Neural cell (in vitro differentiated cells): ENCODE measurements at regions not wholly inside any gene's neighbourhood (a gene's known extent, or its start where the extent isn't known, plus 50 kb on each side); places are given as distances from the start of the nearest gene placed in this dataset.

Experiments used
- H2AFZ ChIP-seq: fragments of 200-600, 300-800 bp; sonication (generic), shearing (Covaris generic); 2 replicates; pipeline ENCODE4 v1.6.0; 2014; ENCODE audit warnings: low read depth, mild to moderate bottlenecking, antibody characterized with exemption, low read length, moderate library complexity
- H3F3A ChIP-seq: fragments of 200-600 bp; shearing (Covaris generic); 2 replicates; pipeline ENCODE4 v1.6.1; 2016; ENCODE audit warnings: mild to moderate bottlenecking, moderate library complexity, mixed read lengths, antibody characterized with exemption, low read length; ENCODE audit not compliant: insufficient read depth, poor library complexity, severe bottlenecking
- H3K27ac ChIP-seq: fragments of 200-600, 300-800 bp; sonication (generic), shearing (Covaris generic); 2 replicates; pipeline ENCODE4 v1.5.1; 2014; ENCODE audit warnings: mild to moderate bottlenecking, low read length, moderate library complexity
- H3K27me3 ChIP-seq: fragments of 300-800, 200-600 bp; sonication (generic), shearing (Covaris generic); 2 replicates; pipeline ENCODE4 v1.6.0; 2014; ENCODE audit warnings: mild to moderate bottlenecking, low read depth, low read length, moderate library complexity; ENCODE audit not compliant: insufficient read depth
- H3K36me3 ChIP-seq: fragments of 300-800, 200-600 bp; sonication (generic), shearing (Covaris generic); 2 replicates; pipeline ENCODE4 v1.5.1; 2014; ENCODE audit warnings: mild to moderate bottlenecking, antibody characterized with exemption, low read length, moderate library complexity; ENCODE audit not compliant: insufficient read depth
- H3K4me2 ChIP-seq: fragments of 300-800, 200-600 bp; sonication (generic), shearing (Covaris generic); 2 replicates; pipeline ENCODE4 v1.6.0; 2014; ENCODE audit warnings: mild to moderate bottlenecking, low read length
- H3K4me3 ChIP-seq: fragments of 300-800, 200-600 bp; sonication (generic), shearing (Covaris generic); 2 replicates; pipeline ENCODE4 v1.5.1; 2014; ENCODE audit warnings: mild to moderate bottlenecking, low read length, moderate library complexity
- H3K79me2 ChIP-seq: fragments of 200-600 bp; shearing (Covaris generic); replicated peaks from 2 replicates; pipeline ENCODE4 v1.6.0; 2014; ENCODE audit warnings: mild to moderate bottlenecking, low read length, moderate library complexity; ENCODE audit not compliant: insufficient read depth
- H3K9ac ChIP-seq: fragments of 300-800, 200-600 bp; sonication (generic), shearing (Covaris generic); 2 replicates; pipeline ENCODE4 v1.6.1; 2016; ENCODE audit warnings: mild to moderate bottlenecking, low read length, mixed read lengths
- H3K9me2 ChIP-seq: fragments of 200-600 bp; shearing (Covaris generic); 2 replicates; pipeline ENCODE4 v1.6.1; 2016; ENCODE audit warnings: mild to moderate bottlenecking, low read length, mixed read lengths; ENCODE audit not compliant: insufficient read depth
- H3K9me3 ChIP-seq: fragments of 200-600, 300-800 bp; sonication (generic), shearing (Covaris generic); 2 replicates; pipeline ENCODE4 v1.6.1; 2016; ENCODE audit warnings: mild to moderate bottlenecking, mixed run types, low read length, moderate library complexity, mixed read lengths
- H4K20me1 ChIP-seq: fragments of 200-600 bp; shearing (Covaris generic); 2 replicates; pipeline ENCODE4 v1.6.1; 2016; ENCODE audit warnings: mild to moderate bottlenecking, mixed run types; ENCODE audit not compliant: insufficient read depth
- CTCF ChIP-seq: fragments of 450-650 bp; IDR thresholded peaks from 2 replicates; pipeline ENCODE4 v1.5.1; 2014; ENCODE audit warnings: antibody characterized with exemption, mild to moderate bottlenecking, moderate library complexity; ENCODE audit not compliant: poor library complexity, severe bottlenecking
- EP300 ChIP-seq: fragments of 450-650 bp; conservative IDR thresholded peaks from 2 replicates; pipeline ENCODE4 v1.6.1; 2014; ENCODE audit warnings: antibody characterized with exemption, mild to moderate bottlenecking, moderate library complexity; ENCODE audit not compliant: poor library complexity, severe bottlenecking
- EZH2 ChIP-seq: fragments of 200-600, 300-800 bp; shearing (Covaris generic), sonication (generic); IDR thresholded peaks from 2 replicates; pipeline ENCODE4 v1.6.1; 2014; ENCODE audit warnings: antibody characterized with exemption, low read length, borderline replicate concordance, mild to moderate bottlenecking; ENCODE audit not compliant: insufficient read depth, poor library complexity, severe bottlenecking
- MXI1 ChIP-seq: fragments of 450-650 bp; conservative IDR thresholded peaks from 2 replicates; pipeline ENCODE4 v1.6.1; 2014; ENCODE audit warnings: antibody characterized with exemption, mild to moderate bottlenecking; ENCODE audit not compliant: poor library complexity, severe bottlenecking
- POLR2AphosphoS5 ChIP-seq: IDR thresholded peaks from 2 replicates; pipeline ENCODE4 v1.6.1; 2012
- RAD21 ChIP-seq: fragments of 450-650 bp; conservative IDR thresholded peaks from 2 replicates; pipeline ENCODE4 v1.6.1; 2014; ENCODE audit warnings: antibody characterized with exemption, mild to moderate bottlenecking, moderate library complexity
- REST ChIP-seq: IDR thresholded peaks from 2 replicates; pipeline ENCODE4 v1.6.1; 2012; ENCODE audit warnings: borderline replicate concordance
- SMC3 ChIP-seq: fragments of 450-650 bp; conservative IDR thresholded peaks from 2 replicates; pipeline ENCODE4 v1.6.1; 2014; ENCODE audit warnings: antibody characterized with exemption, mild to moderate bottlenecking, moderate library complexity; ENCODE audit not compliant: poor library complexity
- TAF1 ChIP-seq: IDR thresholded peaks from 2 replicates; pipeline ENCODE4 v1.6.1; 2012; ENCODE audit warnings: low read depth

GRCh38 chr5:40071870-40072269 is 607.8 kb upstream of the PTGER4 start:
- Histone ChIP-seq H2AFZ (no peak overlapping the region), H3K36me3 (no peaks in the 10 kb centered on the region), H3K9me2 (no peaks in the 10 kb centered on the region), H3K9ac (no peak overlapping the region), H3K4me3 (no peak overlapping the region), H3K9me3 (no peaks in the 10 kb centered on the region), H3K79me2 (no peaks in the 10 kb centered on the region), H3F3A (no peaks in the 10 kb centered on the region), H3K4me2 (no peak overlapping the region), H3K27ac (no peak overlapping the region), H3K27me3 (no peaks in the 10 kb centered on the region), H4K20me1 (no peaks in the 10 kb centered on the region)
- TF ChIP-seq REST (no peak), MXI1 (no peak), RAD21 (no peak), EP300 (no peak), TAF1 (no peak), CTCF (no peak), POLR2AphosphoS5 (no peak), EZH2 (no peak), SMC3 (no peak)

DNA sequence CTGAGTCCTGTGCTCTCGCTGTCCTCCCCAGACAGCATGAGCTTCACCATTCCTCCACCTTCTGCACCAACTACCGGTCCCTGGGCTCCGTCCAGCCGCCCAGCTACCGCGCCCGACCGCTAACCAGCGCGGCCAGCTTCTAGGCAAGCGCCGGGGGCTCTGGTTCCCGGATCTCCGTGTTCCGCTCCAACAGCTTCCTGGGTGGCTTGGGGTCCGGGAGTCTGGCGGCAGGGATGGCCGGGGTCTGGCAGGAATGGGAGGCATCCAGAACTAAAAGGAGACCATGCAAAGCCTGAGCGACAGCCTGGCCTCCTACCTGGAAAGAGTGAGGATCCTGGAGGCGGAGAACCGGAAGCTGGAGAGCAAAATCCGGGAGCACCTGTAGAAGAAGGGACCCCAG is 613.1 kb upstream of the PTGER4 start:
- no peaks in the 10 kb centered on the region for H3F3A ChIP-seq
- TF ChIP-seq TAF1 (no peak), EP300 (no peak), MXI1 (no peak), RAD21 (no peak), POLR2AphosphoS5 (no peak), SMC3 (no peak), CTCF (no peak), EZH2 (no peak), REST (no peak)
- H3K79me2 ChIP-seq: no peaks in the 10 kb centered on the region
- H3K4me3 ChIP-seq: no peak overlapping the region
- no peak overlapping the region for H3K9ac ChIP-seq
- no peaks in the 10 kb centered on the region for H3K27me3 ChIP-seq
- no peaks in the 10 kb centered on the region for H3K9me2 ChIP-seq
- no peak overlapping the region for H3K4me2 ChIP-seq
- no peaks in the 10 kb centered on the region for H3K36me3 ChIP-seq
- no peaks in the 10 kb centered on the region for H3K9me3 ChIP-seq
- H3K27ac ChIP-seq: no peak overlapping the region
- H4K20me1 ChIP-seq: no peaks in the 10 kb centered on the region
- H2AFZ ChIP-seq: no peak overlapping the region
